ENCODE measurements at regions not wholly inside any gene's neighbourhood (a gene's known extent, or its start where the extent isn't known, plus 50 kb on each side); places are given as distances from the start of the nearest gene placed in this dataset.
A peak's percentile ranks its signal among the peaks of the same experiment; 100 is the strongest.

- no peak for TF ChIP-seq CTCF (IDR thresholded peaks at IDR 0.05; ENCODE audit: borderline replicate concordance, extremely low read depth, low read length, poor library complexity, severe bottlenecking)
- no peak for TF ChIP-seq EZH2 (IDR thresholded peaks at IDR 0.05; ENCODE audit: borderline replicate concordance, low read depth, low read length, severe bottlenecking)
- H3K27me3 ChIP-seq (ENCODE audit: insufficient read depth, low read length, poor library complexity) = no peaks in the 10 kb centered on the region
- H3K9ac ChIP-seq (ENCODE audit: low read depth, low read length) = peak overlapping the region; percentile 43
- H3K4me1 ChIP-seq (ENCODE audit: insufficient read depth, low read length) = peaks cover 24% of the 10 kb centered on the region
- H2AFZ ChIP-seq (ENCODE audit: low read depth, low read length) = peak overlapping the region; percentile 67
- ATAC-seq (ENCODE audit: insufficient read depth, low read depth) (peak; percentile 77), DNase-seq (peak; percentile 56)
- peak overlapping the region in 1 of 2 experiments; percentile 30; a peak in 2 of 4 replicates for H3K4me3 ChIP-seq (ENCODE audit: low read depth in 1 of 2, low read length in 2 of 2)
- H3K27ac ChIP-seq (ENCODE audit: low read length) = peak overlapping the region; percentile 69
- H3K9me3 ChIP-seq (ENCODE audit: insufficient read depth, low read length, severe bottlenecking) = no peaks in the 10 kb centered on the region
- peak overlapping the region; percentile 54 for H3K4me2 ChIP-seq (ENCODE audit: insufficient read depth, low read length)
- H3K36me3 ChIP-seq (ENCODE audit: insufficient read depth, low read length) = no peaks in the 10 kb centered on the region
- H3K79me2 ChIP-seq (ENCODE audit: insufficient read depth, low read length) = no peaks in the 10 kb centered on the region
- H4K20me1 ChIP-seq (ENCODE audit: insufficient read depth, low read length) = no peaks in the 10 kb centered on the region
These were observed 170.8 kb upstream of the HABP2 start for GRCh38 chr10:113381981-113382509.

- Histone ChIP-seq H3K4me2 (ENCODE audit: insufficient read depth, low read length) (no peak overlapping the region), H3K4me1 (ENCODE audit: insufficient read depth, low read length) (peaks cover 24% of the 10 kb centered on the region), H4K20me1 (ENCODE audit: insufficient read depth, low read length) (no peaks in the 10 kb centered on the region), H3K9me3 (ENCODE audit: insufficient read depth, low read length, severe bottlenecking) (no peaks in the 10 kb centered on the region), H2AFZ (ENCODE audit: low read depth, low read length) (peak overlapping the region; percentile 67; the same call in 1 of the 2 replicates), H3K27me3 (ENCODE audit: insufficient read depth, low read length, poor library complexity) (no peaks in the 10 kb centered on the region), H3K4me3 (ENCODE audit: low read depth in 1 of 2, low read length in 2 of 2) (no peak overlapping the region), H3K79me2 (ENCODE audit: insufficient read depth, low read length) (no peaks in the 10 kb centered on the region), H3K36me3 (ENCODE audit: insufficient read depth, low read length) (no peaks in the 10 kb centered on the region), H3K27ac (ENCODE audit: low read length) (no peak overlapping the region), H3K9ac (ENCODE audit: low read depth, low read length) (no peak overlapping the region)
- TF ChIP-seq CTCF (IDR thresholded peaks at IDR 0.05; ENCODE audit: borderline replicate concordance, extremely low read depth, low read length, poor library complexity, severe bottlenecking) (no peak), EZH2 (IDR thresholded peaks at IDR 0.05; ENCODE audit: borderline replicate concordance, low read depth, low read length, severe bottlenecking) (no peak)
- DNase-seq (no peak), ATAC-seq (ENCODE audit: insufficient read depth, low read depth) (no peak)
These were observed 170.2 kb upstream of the HABP2 start for GRCh38 chr10:113382691-113383090.

- H3K9ac ChIP-seq (ENCODE audit: low read depth, low read length) = no peak overlapping the region
- TF ChIP-seq CTCF (IDR thresholded peaks at IDR 0.05; ENCODE audit: borderline replicate concordance, extremely low read depth, low read length, poor library complexity, severe bottlenecking) (no peak), EZH2 (IDR thresholded peaks at IDR 0.05; ENCODE audit: borderline replicate concordance, low read depth, low read length, severe bottlenecking) (no peak)
- H3K79me2 ChIP-seq (ENCODE audit: insufficient read depth, low read length) = no peaks in the 10 kb centered on the region
- no peak overlapping the region for H3K4me3 ChIP-seq (ENCODE audit: low read depth in 1 of 2, low read length in 2 of 2)
- H3K4me2 ChIP-seq (ENCODE audit: insufficient read depth, low read length) = no peak overlapping the region
- ATAC-seq (ENCODE audit: insufficient read depth, low read depth) = no peak
- no peaks in the 10 kb centered on the region for H4K20me1 ChIP-seq (ENCODE audit: insufficient read depth, low read length)
- H3K4me1 ChIP-seq (ENCODE audit: insufficient read depth, low read length) = peaks cover 24% of the 10 kb centered on the region
- no peak for DNase-seq
- H3K9me3 ChIP-seq (ENCODE audit: insufficient read depth, low read length, severe bottlenecking) = no peaks in the 10 kb centered on the region
- H3K27me3 ChIP-seq (ENCODE audit: insufficient read depth, low read length, poor library complexity) = no peaks in the 10 kb centered on the region
- H3K27ac ChIP-seq (ENCODE audit: low read length) = no peak overlapping the region
- 0 out of 2 replicates have a peak overlapping the region, but pooled peaks have one; percentile 23 for H2AFZ ChIP-seq (ENCODE audit: low read depth, low read length)
- no peaks in the 10 kb centered on the region for H3K36me3 ChIP-seq (ENCODE audit: insufficient read depth, low read length)
These were observed 168.7 kb upstream of the HABP2 start for GRCh38 chr10:113384181-113384580.
